Caco-2 (cell line): ENCODE measurements at regions not wholly inside any gene's neighbourhood (a gene's known extent, or its start where the extent isn't known, plus 50 kb on each side); places are given as distances from the start of the nearest gene placed in this dataset.
"Not testable (repeated sequence)": the region's sequence is repeated elsewhere in the genome, so short reads cannot be mapped to it uniquely, and the experiment has no call there.

Experiments
- BruUV-seq: library from RNA; stranded (reverse); fragments of 400-500 nt; replicated peaks from 2 replicates; lab custom pipeline; 2021; lab: Mats Ljungman, UMichigan
- CTCF ChIA-PET: fragments of 300-600 bp; sonication (Branson Sonifier 250); formaldehyde crosslinking; loops from one replicate; lab custom pipeline; 2022; ENCODE audit warnings: antibody characterized with exemption; lab: Charles Lee
- POLR2A ChIA-PET: fragments of 300-600 bp; sonication (Branson Sonifier 250); formaldehyde crosslinking; loops from one replicate; lab custom pipeline; 2022; ENCODE audit warnings: antibody characterized with exemption; lab: Charles Lee
- DNase-seq, 2 experiments: peaks; one replicate each; pipeline versions ENCODE4 v3.0.0 to v3.0.0-alpha.2; 2020 to 2022
- H3K27me3 ChIP-seq: replicated peaks from 2 replicates; pipeline ENCODE4 v1.6.0; 2011; ENCODE audit warnings: low read length; ENCODE audit not compliant: control insufficient read depth, insufficient read depth
- H3K36me3 ChIP-seq: 2 replicates; pipeline ENCODE4 v1.5.1; 2011; ENCODE audit warnings: low read length; ENCODE audit not compliant: control insufficient read depth, insufficient read depth
- H3K4me1 ChIP-seq: fragments of 250-450 bp; sonication (Bioruptor Pico); 2 replicates; pipeline ENCODE4 v1.5.1; 2020; ENCODE audit warnings: mild to moderate bottlenecking
- H3K4me3 ChIP-seq: 2 replicates; pipeline ENCODE4 v1.5.1; 2011; ENCODE audit warnings: low read depth, mild to moderate bottlenecking, control low read depth, low read length
- H3K9me3 ChIP-seq: fragments of 250-450 bp; sonication (Bioruptor Pico); 2 replicates; pipeline ENCODE4 v1.5.1; 2020; ENCODE audit warnings: mild to moderate bottlenecking, moderate library complexity
- H3K27ac Mint-ChIP-seq: one replicate; pipeline ENCODE4 v1.8.0; 2022; ENCODE audit warnings: mixed read lengths; ENCODE audit not compliant: unreplicated experiment
- H3K27me3 Mint-ChIP-seq: one replicate; pipeline ENCODE4 v1.8.0; 2022; ENCODE audit warnings: mixed read lengths; ENCODE audit not compliant: insufficient read depth, unreplicated experiment
- H3K36me3 Mint-ChIP-seq: one replicate; pipeline ENCODE4 v1.8.0; 2022; ENCODE audit warnings: mild to moderate bottlenecking, mixed read lengths; ENCODE audit not compliant: insufficient read depth, unreplicated experiment
- H3K4me1 Mint-ChIP-seq: one replicate; pipeline ENCODE4 v1.8.0; 2022; ENCODE audit warnings: low read depth, mixed read lengths; ENCODE audit not compliant: unreplicated experiment
- H3K4me3 Mint-ChIP-seq: one replicate; pipeline ENCODE4 v1.8.0; 2022; ENCODE audit warnings: mild to moderate bottlenecking, moderate library complexity, mixed read lengths; ENCODE audit not compliant: unreplicated experiment
- H3K9me3 Mint-ChIP-seq: one replicate; pipeline ENCODE4 v1.8.0; 2022; ENCODE audit warnings: mixed read lengths; ENCODE audit not compliant: unreplicated experiment
- CTCF ChIP-seq, 2 experiments: fragments of 200-600 bp in 1 of 2; IDR thresholded peaks; 1 replicate in 1 of 2; 2 replicates in 1 of 2; pipeline versions ENCODE4 v1.5.1 to v1.8.0; 2011 to 2022; ENCODE audit warnings: antibody characterized with exemption in 1 of 2, control low read depth in 1 of 2, inconsistent platforms in 1 of 2, low read depth in 1 of 2, low read length in 1 of 2, mild to moderate bottlenecking in 1 of 2, moderate library complexity in 1 of 2; ENCODE audit not compliant: insufficient read depth in 1 of 2, severe bottlenecking in 1 of 2, unreplicated experiment in 1 of 2
- intact Hi-C: fragments of 100-400 bp; cut with micrococcal nuclease; formaldehyde crosslinking; loops from one replicate; pipeline ENCODE4 v1.10.0; 2022; ENCODE audit not compliant: unreplicated experiment

DNA sequence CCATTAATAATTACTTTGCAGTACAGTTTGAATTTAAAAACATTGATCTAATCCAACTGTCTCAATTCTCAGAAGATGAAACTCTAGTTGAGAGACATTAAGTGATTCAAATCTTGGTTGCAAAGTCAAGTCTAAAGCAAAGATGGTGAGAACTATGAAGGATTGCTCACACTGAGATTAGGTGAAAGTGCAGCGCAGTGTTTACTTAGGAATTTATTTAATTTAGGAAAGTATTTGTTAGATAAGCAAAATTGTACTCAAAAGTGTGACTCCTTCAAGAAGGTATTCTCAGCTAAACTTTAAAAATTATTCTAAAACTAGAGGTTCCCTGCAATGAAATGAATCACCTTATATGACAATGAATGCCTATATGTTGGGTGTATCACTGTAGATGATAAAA, 454.9 kb downstream of the PDGFC start:
- Mint-ChIP-seq H3K4me1 (no peaks in the 10 kb centered on the region), H3K36me3 (no peaks in the 10 kb centered on the region), H3K4me3 (no peak overlapping the region), H3K27ac (no peak overlapping the region), H3K27me3 (peaks cover 9% of the 10 kb centered on the region), H3K9me3 (no peaks in the 10 kb centered on the region)
- H3K9me3 ChIP-seq = no peaks in the 10 kb centered on the region
- H3K4me3 ChIP-seq = no peak overlapping the region
- no peaks in the 10 kb centered on the region for H3K36me3 ChIP-seq
- intact Hi-C loops = no loop called here
- ChIA-PET CTCF (no interaction called here), POLR2A (no interaction called here)
- no peak for TF ChIP-seq CTCF (IDR thresholded peaks at IDR 0.05; ENCODE audit: insufficient read depth in 1 of 2, low read depth in 1 of 2, low read length in 1 of 2, severe bottlenecking in 1 of 2, unreplicated experiment in 1 of 2)
- DNase-seq = no peak
- H3K4me1 ChIP-seq = no peaks in the 10 kb centered on the region
- no TSS peak for BruUV-seq
- no peaks in the 10 kb centered on the region for H3K27me3 ChIP-seq

DNA sequence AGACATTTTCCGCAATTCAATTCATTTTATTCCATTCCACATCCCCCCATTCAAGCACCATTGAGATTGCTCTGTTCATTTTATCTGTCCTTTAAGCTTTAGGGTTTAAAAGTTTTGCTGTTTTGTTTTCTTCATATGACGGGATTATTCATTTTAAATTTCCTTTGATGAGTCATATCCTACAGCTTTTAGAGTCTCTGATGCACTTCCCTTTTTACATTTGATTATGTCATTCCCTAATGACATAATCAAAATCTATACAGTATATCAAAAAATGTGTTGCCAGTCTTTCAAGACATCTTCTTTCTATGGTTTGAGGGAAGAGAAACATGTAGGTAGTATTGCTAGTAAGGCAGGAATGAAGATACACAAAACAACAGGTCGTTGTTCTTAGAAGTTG, 456.3 kb downstream of the PDGFC start:
- Histone ChIP-seq H3K36me3 (no peaks in the 10 kb centered on the region), H3K4me1 (no peaks in the 10 kb centered on the region), H3K9me3 (no peaks in the 10 kb centered on the region), H3K4me3 (no peak overlapping the region), H3K27me3 (no peaks in the 10 kb centered on the region)
- ChIA-PET CTCF (no interaction called here), POLR2A (no interaction called here)
- Mint-ChIP-seq H3K36me3 (no peaks in the 10 kb centered on the region), H3K27me3 (peaks cover 6% of the 10 kb centered on the region), H3K27ac (no peak overlapping the region), H3K4me3 (no peak overlapping the region), H3K4me1 (no peaks in the 10 kb centered on the region), H3K9me3 (no peaks in the 10 kb centered on the region)
- no peak for DNase-seq
- TF ChIP-seq CTCF (IDR thresholded peaks at IDR 0.05; ENCODE audit: insufficient read depth in 1 of 2, low read depth in 1 of 2, low read length in 1 of 2, severe bottlenecking in 1 of 2, unreplicated experiment in 1 of 2) = no peak
- intact Hi-C loops = no loop called here
- no TSS peak for BruUV-seq

DNA sequence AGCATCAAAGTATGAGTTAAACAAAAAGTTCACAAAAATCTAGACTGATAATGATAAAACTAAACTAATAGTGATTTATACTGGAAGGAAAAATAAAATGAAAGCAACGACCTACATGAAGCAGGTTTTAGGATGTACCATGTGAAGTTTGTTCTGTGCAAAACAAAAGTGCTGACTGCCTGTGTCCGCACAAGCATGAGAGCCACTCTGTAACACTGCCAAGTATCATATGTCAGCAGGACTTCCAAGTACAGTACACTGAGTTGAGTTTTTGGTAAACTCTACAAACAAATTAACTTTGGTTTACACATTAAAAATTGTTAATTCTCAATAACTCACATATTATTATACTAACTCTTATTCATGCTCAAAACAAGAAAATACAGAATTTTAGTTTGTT, 459.0 kb downstream of the PDGFC start:
- H3K9me3 ChIP-seq = no peaks in the 10 kb centered on the region
- no peak overlapping the region for H3K4me3 ChIP-seq
- no peaks in the 10 kb centered on the region for H3K36me3 Mint-ChIP-seq
- no peaks in the 10 kb centered on the region for H3K9me3 Mint-ChIP-seq
- no peaks in the 10 kb centered on the region for H3K27me3 ChIP-seq
- peaks cover 4% of the 10 kb centered on the region for H3K27me3 Mint-ChIP-seq
- H3K4me3 Mint-ChIP-seq = no peak overlapping the region
- H3K36me3 ChIP-seq = no peaks in the 10 kb centered on the region
- no TSS peak for BruUV-seq
- H3K4me1 Mint-ChIP-seq = no peaks in the 10 kb centered on the region
- DNase-seq = no peak
- ChIA-PET POLR2A (no interaction called here), CTCF (no interaction called here)
- no peak overlapping the region for H3K27ac Mint-ChIP-seq
- TF ChIP-seq CTCF (IDR thresholded peaks at IDR 0.05; ENCODE audit: insufficient read depth in 1 of 2, low read depth in 1 of 2, low read length in 1 of 2, severe bottlenecking in 1 of 2, unreplicated experiment in 1 of 2) = no peak
- intact Hi-C loops = no loop called here
- H3K4me1 ChIP-seq = no peaks in the 10 kb centered on the region

GRCh38 chr4:156509921-156510320, 461.7 kb downstream of the PDGFC start:
- H3K36me3 Mint-ChIP-seq, POLR2A ChIA-PET, H3K9me3 Mint-ChIP-seq, H3K36me3 ChIP-seq, CTCF ChIA-PET, H3K4me1 Mint-ChIP-seq, intact Hi-C loops, H3K27me3 ChIP-seq, H3K27me3 Mint-ChIP-seq, H3K4me1 ChIP-seq, H3K9me3 ChIP-seq, BruUV-seq, H3K4me3 ChIP-seq, DNase-seq, H3K27ac Mint-ChIP-seq, H3K4me3 Mint-ChIP-seq: not testable (repeated sequence)
